ENCODE measurements at regions not wholly inside any gene's neighbourhood (a gene's known extent, or its start where the extent isn't known, plus 50 kb on each side); places are given as distances from the start of the nearest gene placed in this dataset.

DNA sequence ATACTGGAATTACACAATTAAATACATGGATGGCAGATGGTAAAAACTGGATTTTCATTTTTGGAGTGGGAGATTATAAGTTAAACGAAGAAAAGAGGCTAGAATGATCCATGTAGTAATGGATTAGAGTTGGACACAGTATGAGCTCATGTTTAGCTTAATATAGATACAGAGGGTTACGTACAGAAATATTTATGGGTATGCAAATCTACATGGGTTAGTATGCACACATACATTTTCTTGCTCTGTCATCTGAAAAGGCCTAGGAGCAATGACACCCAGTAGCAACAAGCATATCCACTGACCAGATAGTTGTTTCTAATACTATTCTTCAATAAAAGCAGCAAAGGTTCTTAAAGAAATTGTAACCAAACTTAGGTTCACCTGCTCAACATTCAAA is 366.4 kb downstream of the SEMA3D start:
- no peak for TF ChIP-seq CTCF (IDR thresholded peaks at IDR 0.05; ENCODE audit: low read length)
- TF ChIP-seq EZH2 (optimal IDR thresholded peaks at IDR 0.05; ENCODE audit: low read depth, low read length): no peak

Data from MM.1S (cell line).